Breast epithelium (tissue), 3 donors: ENCODE measurements at regions not wholly inside any gene's neighbourhood (a gene's known extent, or its start where the extent isn't known, plus 50 kb on each side); places are given as distances from the start of the nearest gene placed in this dataset.

Experiments
- CTCF ChIP-seq, 3 donors: fragments of 450-650 bp; IDR thresholded peaks; one replicate each; pipeline ENCODE4 v1.5.1; 2016 to 2017; ENCODE audit warnings: antibody characterized with exemption in 3 of 3, mild to moderate bottlenecking in 3 of 3, moderate library complexity in 3 of 3
- POLR2A ChIP-seq: fragments of 450-650 bp; IDR thresholded peaks from one replicate; pipeline ENCODE4 v1.6.1; 2016; ENCODE audit warnings: antibody characterized with exemption, mild to moderate bottlenecking, moderate library complexity

GRCh38 chr15:62357431-62357830 is 192.3 kb upstream of the C2CD4B start:
- TF ChIP-seq POLR2A (no peak), CTCF (IDR thresholded peaks at IDR 0.05) (no peak)
